DOHH2 (cell line): ENCODE measurements at regions not wholly inside any gene's neighbourhood (a gene's known extent, or its start where the extent isn't known, plus 50 kb on each side); places are given as distances from the start of the nearest gene placed in this dataset.
A peak's percentile ranks its signal among the peaks of the same experiment; 100 is the strongest.
"Not testable (repeated sequence)": the region's sequence is repeated elsewhere in the genome, so short reads cannot be mapped to it uniquely, and the experiment has no call there.

Experiments used
- H3F3A ChIP-seq: fragments of 200-600 bp; sonication (generic), shearing (Covaris generic); 2 replicates; pipeline ENCODE4 v1.6.0; 2016; ENCODE audit warnings: antibody characterized with exemption, mild to moderate bottlenecking; ENCODE audit not compliant: control insufficient read depth, insufficient read depth
- H3K27ac ChIP-seq: fragments of 200-600 bp; sonication (generic); 2 replicates; pipeline ENCODE4 v1.5.1; 2014; ENCODE audit warnings: low read depth, mild to moderate bottlenecking, low read length, moderate library complexity
- H3K27me3 ChIP-seq: fragments of 200-600 bp; sonication (generic); 2 replicates; pipeline ENCODE4 v1.6.1; 2014; ENCODE audit warnings: mild to moderate bottlenecking, low read length, mixed read lengths; ENCODE audit not compliant: control insufficient read depth
- H3K36me3 ChIP-seq: fragments of 200-600 bp; sonication (generic); 2 replicates; pipeline ENCODE4 v1.6.1; 2014; ENCODE audit warnings: mild to moderate bottlenecking, low read length, moderate library complexity, mixed read lengths; ENCODE audit not compliant: control insufficient read depth
- H3K4me1 ChIP-seq: fragments of 200-600 bp; sonication (generic); 2 replicates; pipeline ENCODE4 v1.6.1; 2014; ENCODE audit warnings: mild to moderate bottlenecking, low read length, mixed read lengths; ENCODE audit not compliant: control insufficient read depth
- H3K4me2 ChIP-seq: fragments of 200-600 bp; sonication (generic); 2 replicates; pipeline ENCODE4 v1.6.0; 2014; ENCODE audit warnings: mild to moderate bottlenecking, low read length, moderate library complexity
- H3K4me3 ChIP-seq: fragments of 200-600 bp; sonication (generic); 2 replicates; pipeline ENCODE4 v1.5.1; 2014; ENCODE audit warnings: mild to moderate bottlenecking, low read length, mixed read lengths
- H3K79me2 ChIP-seq: fragments of 200-600 bp; sonication (generic); 2 replicates; pipeline ENCODE4 v1.6.1; 2014; ENCODE audit warnings: mild to moderate bottlenecking, low read length, mixed read lengths; ENCODE audit not compliant: control insufficient read depth
- H3K9me2 ChIP-seq: fragments of 200-600 bp; sonication (generic); replicated peaks from 2 replicates; pipeline ENCODE4 v1.6.1; 2014; ENCODE audit warnings: mild to moderate bottlenecking, low read length, mixed read lengths; ENCODE audit not compliant: control insufficient read depth
- H3K9me3 ChIP-seq: fragments of 200-600 bp; sonication (generic); 2 replicates; pipeline ENCODE4 v1.6.1; 2014; ENCODE audit warnings: antibody characterized with exemption, low read length, mixed read lengths; ENCODE audit not compliant: control insufficient read depth, insufficient read depth
- H4K20me1 ChIP-seq: fragments of 200-600 bp; sonication (generic); 2 replicates; pipeline ENCODE4 v1.6.0; 2014; ENCODE audit warnings: low read depth, mild to moderate bottlenecking, antibody characterized with exemption, low read length, moderate library complexity; ENCODE audit not compliant: control insufficient read depth, insufficient read depth
- CTCF ChIP-seq: fragments of 200-600 bp; sonication (generic); IDR thresholded peaks from one replicate; pipeline ENCODE4 v1.5.1; 2014; ENCODE audit warnings: antibody characterized with exemption, mild to moderate bottlenecking, low read depth, low read length; ENCODE audit not compliant: poor library complexity, severe bottlenecking
- EZH2phosphoT487 ChIP-seq: fragments of 200-600 bp; sonication (generic); IDR thresholded peaks from 2 replicates; pipeline ENCODE4 v1.6.1; 2017; ENCODE audit warnings: borderline replicate concordance, mild to moderate bottlenecking, antibody characterized with exemption, low read length, moderate library complexity, mixed read lengths

GRCh38 chr5:98030273-98030672 lies 743.2 kb upstream of the RGMB start:
- not testable (repeated sequence) for H3K4me1 ChIP-seq, H3K4me2 ChIP-seq, H3K4me3 ChIP-seq, H3K27ac ChIP-seq, H3K9me3 ChIP-seq, H4K20me1 ChIP-seq, H3K36me3 ChIP-seq, H3K79me2 ChIP-seq, H3K27me3 ChIP-seq, H3F3A ChIP-seq, H3K9me2 ChIP-seq
- TF ChIP-seq CTCF, result peak; percentile 15

- H3K9me3 ChIP-seq, H3F3A ChIP-seq, H3K79me2 ChIP-seq, H4K20me1 ChIP-seq, H3K27ac ChIP-seq, H3K4me3 ChIP-seq, H3K27me3 ChIP-seq, H3K9me2 ChIP-seq, H3K36me3 ChIP-seq, H3K4me1 ChIP-seq, H3K4me2 ChIP-seq: not testable (repeated sequence)
Measured at GRCh38 chr5:98031036-98031435, 742.4 kb upstream of the RGMB start.

GRCh38 chr5:98031496-98031895 lies 742.0 kb upstream of the RGMB start:
- Histone ChIP-seq H3K9me2 (no peaks in the 10 kb centered on the region), H3K79me2 (no peaks in the 10 kb centered on the region), H4K20me1 (no peaks in the 10 kb centered on the region), H3K9me3 (no peaks in the 10 kb centered on the region), H3K27ac (no peak overlapping the region), H3K4me2 (no peak overlapping the region), H3F3A (no peaks in the 10 kb centered on the region), H3K27me3 (no peaks in the 10 kb centered on the region), H3K36me3 (no peaks in the 10 kb centered on the region), H3K4me1 (no peaks in the 10 kb centered on the region), H3K4me3 (no peak overlapping the region)
- TF ChIP-seq CTCF (no peak), EZH2phosphoT487 (no peak)

- Histone ChIP-seq H3K4me2 (no peak overlapping the region), H3F3A (no peaks in the 10 kb centered on the region), H3K9me3 (no peaks in the 10 kb centered on the region), H3K79me2 (no peaks in the 10 kb centered on the region), H3K4me3 (no peak overlapping the region), H3K9me2 (no peaks in the 10 kb centered on the region), H3K4me1 (no peaks in the 10 kb centered on the region), H4K20me1 (no peaks in the 10 kb centered on the region), H3K27me3 (no peaks in the 10 kb centered on the region), H3K27ac (no peak overlapping the region), H3K36me3 (no peaks in the 10 kb centered on the region)
- TF ChIP-seq CTCF, result no peak
- no peak for TF ChIP-seq EZH2phosphoT487
Measured at GRCh38 chr5:98031926-98032325, 741.5 kb upstream of the RGMB start.
